ENCODE measurements at regions not wholly inside any gene's neighbourhood (a gene's known extent, or its start where the extent isn't known, plus 50 kb on each side); places are given as distances from the start of the nearest gene placed in this dataset.

- in situ Hi-C loops (cut with MboI) = no loop called here
- ChIA-PET CTCF (ENCODE audit: low intra/inter-chr PET ratio) (no interaction called here), POLR2A (no interaction called here)
- ATAC-seq (no peak), FAIRE-seq (no peak), DNase-seq (ENCODE audit: extremely low read depth in 1 of 4, low spot score in 3 of 4) (no peak)
- Histone ChIP-seq H3K27ac (ENCODE audit: extremely low read depth, low read depth, low read length) (no peak overlapping the region), H3K9me1 (ENCODE audit: control insufficient read depth, insufficient read depth, low read length) (no peaks in the 10 kb centered on the region), H3K27me3 (ENCODE audit: control insufficient read depth in 2 of 2, insufficient read depth in 2 of 2, low read length in 2 of 2) (no peaks in the 10 kb centered on the region), H2AFZ (ENCODE audit: low read depth, low read length) (no peak overlapping the region), H3K4me3 (no peak overlapping the region), H3K79me2 (ENCODE audit: control insufficient read depth, insufficient read depth, low read length) (no peaks in the 10 kb centered on the region), H3K4me2 (ENCODE audit: insufficient read depth, low read length) (no peak overlapping the region), H3K9me3 (replicated peaks; ENCODE audit: control insufficient read depth, insufficient read depth, low read depth, low read length) (no peaks in the 10 kb centered on the region), H3K36me3 (ENCODE audit: control insufficient read depth, insufficient read depth, low read length) (no peaks in the 10 kb centered on the region), H3K9ac (ENCODE audit: insufficient read depth in 1 of 2, low read depth in 2 of 2, low read length in 2 of 2) (no peak overlapping the region), H4K20me1 (replicated peaks; ENCODE audit: control insufficient read depth, insufficient read depth, low read length) (no peaks in the 10 kb centered on the region), H3K4me1 (replicated peaks in 1 of 2; ENCODE audit: control insufficient read depth in 2 of 2, insufficient read depth in 2 of 2, low read length in 2 of 2) (no peaks in the 10 kb centered on the region)
- 7% methylated on average over 2 of the region's 2 CpGs for WGBS (ENCODE audit: insufficient coverage, low coverage, missing lambda C conversion rate)
- intact Hi-C loops (cut with micrococcal nuclease) = no loop called here
- BruUV-seq (replicated peaks) = no TSS peak
- no peak for TF ChIP-seq ZNF253 (CRISPR knock-in tag; conservative IDR thresholded peaks at IDR 0.05)
- TF ChIP-seq KAT7 (CRISPR knock-in tag; IDR thresholded peaks at IDR 0.05; ENCODE audit: borderline replicate concordance) = no peak
- TF ChIP-seq ARID3A (IDR thresholded peaks at IDR 0.05; ENCODE audit: borderline replicate concordance, low read depth, low read length) = no peak
- TF ChIP-seq MBD1 (CRISPR knock-in tag; IDR thresholded peaks at IDR 0.05) = no peak
- no peak for TF ChIP-seq EWSR1 (IDR thresholded peaks at IDR 0.05; ENCODE audit: borderline replicate concordance, low read depth, partially characterized antibody)
- TF ChIP-seq GTF2F1 (IDR thresholded peaks at IDR 0.05; ENCODE audit: low read depth, low read length) = no peak
Observed at GRCh38 chrX:18045436-18045835, 175.2 kb downstream of the BEND2 start.

Measured in K562 (cell line).